IMR-90 (cell line): ENCODE measurements at regions not wholly inside any gene's neighbourhood (a gene's known extent, or its start where the extent isn't known, plus 50 kb on each side); places are given as distances from the start of the nearest gene placed in this dataset.

ENCODE experiments used
- ATAC-seq: fragments of 200-7000 bp; cut with Tn5 transposase; 2 replicates; pipeline ENCODE4 v1.9.1; 2020; ENCODE audit warnings: low read depth, mild to moderate bottlenecking, moderate library complexity
- BruUV-seq: library from RNA; stranded (reverse); fragments of 400-500 nt; replicated peaks from 2 replicates; lab custom pipeline; 2021; lab: Mats Ljungman, UMichigan
- CTCF ChIA-PET: fragments of 300-600 bp; formaldehyde crosslinking; extraction: SDS; loops from one replicate; lab custom pipeline; 2021; ENCODE audit warnings: antibody characterized with exemption; lab: Yijun Ruan, JAX
- POLR2A ChIA-PET: fragments of 300-600 bp; sonication (Branson Sonifier 250); formaldehyde crosslinking; loops from one replicate; lab custom pipeline; 2022; ENCODE audit warnings: antibody characterized with exemption; ENCODE audit not compliant: unreplicated experiment; lab: Charles Lee
- DNase-seq: peaks from one replicate; pipeline ENCODE4 v3.0.0; 2013
- H2AFZ ChIP-seq: replicated peaks from 2 replicates; pipeline ENCODE3; 2013; ENCODE audit warnings: low read length, mild to moderate bottlenecking; ENCODE audit not compliant: poor library complexity
- H2AK5ac ChIP-seq: 2 replicates; pipeline ENCODE4 v1.6.1; 2013; ENCODE audit warnings: low read depth, low read length, inconsistent platforms
- H2AK9ac ChIP-seq: replicated peaks from 2 replicates; pipeline ENCODE3; 2013; ENCODE audit warnings: mild to moderate bottlenecking, low read depth, low read length, moderate library complexity; ENCODE audit not compliant: poor library complexity
- H2BK120ac ChIP-seq: 2 replicates; pipeline ENCODE4 v1.6.1; 2013; ENCODE audit warnings: low read depth, low read length, inconsistent platforms
- H2BK15ac ChIP-seq: 3 replicates; pipeline ENCODE4 v1.6.1; 2013; ENCODE audit warnings: low read depth, low read length, inconsistent platforms
- H2BK20ac ChIP-seq: 2 replicates; pipeline ENCODE4 v1.6.1; 2013; ENCODE audit warnings: low read depth, mild to moderate bottlenecking, inconsistent platforms, low read length, moderate library complexity
- H2BK5ac ChIP-seq: 2 replicates; pipeline ENCODE4 v1.6.1; 2013; ENCODE audit warnings: mild to moderate bottlenecking, low read depth, low read length, inconsistent platforms; ENCODE audit not compliant: poor library complexity, severe bottlenecking
- H3K14ac ChIP-seq: replicated peaks from 2 replicates; pipeline ENCODE4 v1.6.1; 2013; ENCODE audit warnings: low read depth, low read length, inconsistent platforms
- H3K18ac ChIP-seq: 2 replicates; pipeline ENCODE4 v1.6.1; 2013; ENCODE audit warnings: low read depth, low read length, control low read depth
- H3K23ac ChIP-seq: 2 replicates; pipeline ENCODE4 v1.6.1; 2013; ENCODE audit warnings: low read depth, low read length, inconsistent platforms
- H3K27ac ChIP-seq: 2 replicates; pipeline ENCODE4 v1.5.1; 2013; ENCODE audit warnings: mild to moderate bottlenecking, control low read depth, low read length; ENCODE audit not compliant: insufficient read depth
- H3K27me3 ChIP-seq: 2 replicates; pipeline ENCODE4 v1.6.1; 2013; ENCODE audit warnings: low read length; ENCODE audit not compliant: control insufficient read depth, insufficient read depth
- H3K36me3 ChIP-seq: 2 replicates; pipeline ENCODE4 v1.6.1; 2013; ENCODE audit warnings: low read length, mixed read lengths; ENCODE audit not compliant: control insufficient read depth, insufficient read depth
- H3K4ac ChIP-seq: 2 replicates; pipeline ENCODE4 v1.6.1; 2013; ENCODE audit warnings: low read depth, low read length, inconsistent platforms
- H3K4me1 ChIP-seq: 2 replicates; pipeline ENCODE4 v1.6.1; 2013; ENCODE audit warnings: low read length, mixed read lengths; ENCODE audit not compliant: control insufficient read depth, insufficient read depth
- H3K4me2 ChIP-seq: 2 replicates; pipeline ENCODE4 v1.6.1; 2013; ENCODE audit warnings: low read depth, mild to moderate bottlenecking, control low read depth, low read length, moderate library complexity
- H3K4me3 ChIP-seq: 2 replicates; pipeline ENCODE4 v1.5.1; 2013; ENCODE audit warnings: low read depth, mild to moderate bottlenecking, control low read depth, low read length, moderate library complexity; ENCODE audit not compliant: insufficient read depth
- H3K56ac ChIP-seq: 2 replicates; pipeline ENCODE4 v1.6.1; 2013; ENCODE audit warnings: low read length, inconsistent platforms; ENCODE audit not compliant: insufficient read depth; ENCODE audit errors: extremely low read depth
- H3K79me1 ChIP-seq, 2 experiments: 2 replicates each; pipeline ENCODE4 v1.6.1; 2013; ENCODE audit warnings: low read length in 2 of 2, inconsistent platforms in 1 of 2, low read depth in 1 of 2
- H3K9ac ChIP-seq: 2 replicates; pipeline ENCODE4 v1.6.1; 2013; ENCODE audit warnings: low read depth, low read length, control low read depth
- H3K9me1 ChIP-seq: 2 replicates; pipeline ENCODE4 v1.6.1; 2013; ENCODE audit warnings: low read length, inconsistent platforms; ENCODE audit not compliant: insufficient read depth
- H3K9me3 ChIP-seq: 2 replicates; pipeline ENCODE4 v1.6.1; 2013; ENCODE audit warnings: low read length; ENCODE audit not compliant: control insufficient read depth, insufficient read depth
- H4K20me1 ChIP-seq: 2 replicates; pipeline ENCODE4 v1.6.1; 2013; ENCODE audit warnings: low read length, inconsistent platforms; ENCODE audit not compliant: insufficient read depth
- H4K5ac ChIP-seq: 2 replicates; pipeline ENCODE4 v1.6.1; 2013; ENCODE audit warnings: mild to moderate bottlenecking, low read depth, low read length, control low read depth
- H4K8ac ChIP-seq, 2 experiments: 2 replicates each; pipeline ENCODE4 v1.6.1; 2013; ENCODE audit warnings: low read depth in 2 of 2, low read length in 2 of 2, control low read depth in 1 of 2, inconsistent platforms in 1 of 2
- H4K91ac ChIP-seq: 2 replicates; pipeline ENCODE4 v1.6.1; 2013; ENCODE audit warnings: low read depth, low read length, inconsistent platforms; ENCODE audit not compliant: insufficient read depth
- CHD1 ChIP-seq: IDR thresholded peaks from 2 replicates; pipeline ENCODE4 v1.6.1; 2012; ENCODE audit warnings: low read depth, low read length, improper control_type of control experiment
- FOS ChIP-seq: fragments of 150-350 bp; IDR thresholded peaks from 2 replicates; pipeline ENCODE4 v1.6.1; 2016; ENCODE audit warnings: low read depth, low read length
- MAZ ChIP-seq: IDR thresholded peaks from 2 replicates; pipeline ENCODE4 v1.6.1; 2012; ENCODE audit warnings: low read depth, mild to moderate bottlenecking, low read length, improper control_type of control experiment, moderate library complexity, borderline replicate concordance
- MXI1 ChIP-seq: IDR thresholded peaks from 2 replicates; pipeline ENCODE4 v1.6.1; 2012; ENCODE audit warnings: low read depth, mild to moderate bottlenecking, low read length, moderate library complexity, borderline replicate concordance
- POLR2A ChIP-seq: IDR thresholded peaks from 2 replicates; pipeline ENCODE4 v1.6.1; 2012; ENCODE audit warnings: mild to moderate bottlenecking, low read depth, low read length
- RCOR1 ChIP-seq: IDR thresholded peaks from 2 replicates; pipeline ENCODE4 v1.6.1; 2012; ENCODE audit warnings: mild to moderate bottlenecking, low read length, improper control_type of control experiment; ENCODE audit not compliant: insufficient replicate concordance
- RFX5 ChIP-seq: IDR thresholded peaks from 2 replicates; pipeline ENCODE4 v1.8.0; 2012; ENCODE audit warnings: low read depth, mild to moderate bottlenecking, low read length, moderate library complexity
- SMC3 ChIP-seq: fragments of 150-350 bp; IDR thresholded peaks from 2 replicates; pipeline ENCODE4 v1.6.1; 2016; ENCODE audit warnings: low read depth, mild to moderate bottlenecking, antibody characterized with exemption, low read length, moderate library complexity
- WGBS, 2 experiments: methylation state at CpG; one replicate each; pipeline versions ENCODE4 v1.1.5 to v1.1.7; 2013; ENCODE audit warnings: missing lambda C conversion rate in 2 of 2; ENCODE audit not compliant: insufficient read length in 1 of 2; ENCODE audit errors: extremely low coverage in 2 of 2; 5-methylcytosine and 5-hydroxymethylcytosine counted together
- dilution Hi-C: fragments of 300-500 bp; cut with HindIII; formaldehyde crosslinking; loops from one replicate; pipeline ENCODE4 v1.14.3; 2018; ENCODE audit warnings: low sequenced_read_pairs; ENCODE audit not compliant: unreplicated experiment
- in situ Hi-C: fragments of 300-500 bp; cut with MboI; formaldehyde crosslinking; loops from 3 replicates; pipeline ENCODE4 v1.14.3; 2019; ENCODE audit warnings: low sequenced_read_pairs, inconsistent platforms, mixed read lengths
- intact Hi-C: fragments of 100-400 bp; cut with micrococcal nuclease; formaldehyde crosslinking; loops from 2 replicates; pipeline ENCODE4 v1.10.0; 2022
- TF ChIP-seq, protein P1 (sequence below): conservative IDR thresholded peaks from 2 replicates; pipeline ENCODE4 v1.5.1; 2012; ENCODE audit warnings: mild to moderate bottlenecking, low read depth, low read length, improper control_type of control experiment
- TF ChIP-seq, protein P2 (sequence below): fragments of 150-350 bp; IDR thresholded peaks from 2 replicates; pipeline ENCODE4 v1.6.1; 2016; ENCODE audit warnings: low read depth, mild to moderate bottlenecking, low read length, moderate library complexity, borderline replicate concordance

DNA sequence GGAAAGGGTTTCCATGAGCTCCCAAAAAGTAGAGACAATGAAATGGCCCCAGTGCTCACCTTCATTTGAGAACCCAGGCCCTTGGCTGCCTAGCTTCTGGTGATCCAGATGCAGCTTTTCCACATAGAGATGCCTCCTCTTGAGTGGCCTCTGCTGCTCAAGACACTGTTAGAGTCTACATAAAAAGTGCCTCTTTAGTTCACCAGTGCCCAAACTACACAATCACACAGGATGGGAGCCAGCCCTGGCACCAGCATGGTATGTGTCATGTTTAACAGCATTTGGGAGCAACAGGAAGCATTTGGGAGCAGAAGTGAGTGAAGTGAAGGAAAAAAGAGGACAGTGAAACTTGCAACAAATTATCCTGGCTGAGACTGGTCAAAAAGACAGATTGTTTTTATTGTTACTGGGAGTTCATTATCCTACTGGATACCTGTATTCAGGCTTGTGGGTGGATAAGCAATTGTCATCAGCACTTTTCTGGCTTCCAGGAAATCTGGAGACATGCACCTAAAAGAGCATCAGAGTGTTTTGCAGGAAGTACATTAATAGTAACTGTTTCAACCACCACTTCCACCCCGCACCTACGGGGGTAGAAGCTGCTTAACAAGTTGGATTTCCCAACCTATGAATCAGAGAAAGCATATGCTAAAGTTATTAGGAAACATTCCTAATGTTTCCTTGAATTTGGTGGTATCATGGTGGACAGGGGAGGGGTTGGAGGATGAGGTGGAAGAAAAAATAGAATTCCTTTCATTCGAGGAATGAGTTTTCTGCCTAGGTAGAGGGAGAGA is 416.2 kb downstream of the IGSF11 start:
- Histone ChIP-seq H3K4ac (no peak overlapping the region), H4K91ac (no peak overlapping the region), H2AK5ac (no peak overlapping the region), H2BK15ac (no peak overlapping the region), H3K4me2 (no peak overlapping the region), H4K8ac (no peak overlapping the region), H3K9ac (no peak overlapping the region), H2AFZ (no peak overlapping the region), H3K4me3 (no peak overlapping the region), H3K56ac (no peak overlapping the region), H4K5ac (no peak overlapping the region), H3K4me1 (no peaks in the 10 kb centered on the region), H2BK5ac (no peak overlapping the region), H2AK9ac (no peak overlapping the region), H3K14ac (no peak overlapping the region), H3K18ac (no peak overlapping the region), H2BK120ac (no peak overlapping the region), H3K9me1 (no peaks in the 10 kb centered on the region), H4K20me1 (no peaks in the 10 kb centered on the region), H3K27me3 (no peaks in the 10 kb centered on the region), H3K79me1 (no peaks in the 10 kb centered on the region), H3K23ac (no peak overlapping the region), H3K36me3 (no peaks in the 10 kb centered on the region), H3K9me3 (no peaks in the 10 kb centered on the region), H3K27ac (no peak overlapping the region), H2BK20ac (no peak overlapping the region)
- intact Hi-C loops, result no loop called here
- ChIA-PET CTCF (no interaction called here), POLR2A (no interaction called here)
- no peak for DNase-seq
- ATAC-seq, result no peak
- BruUV-seq, result no TSS peak
- dilution Hi-C loops, result no loop called here
- TF ChIP-seq, protein P1, sequence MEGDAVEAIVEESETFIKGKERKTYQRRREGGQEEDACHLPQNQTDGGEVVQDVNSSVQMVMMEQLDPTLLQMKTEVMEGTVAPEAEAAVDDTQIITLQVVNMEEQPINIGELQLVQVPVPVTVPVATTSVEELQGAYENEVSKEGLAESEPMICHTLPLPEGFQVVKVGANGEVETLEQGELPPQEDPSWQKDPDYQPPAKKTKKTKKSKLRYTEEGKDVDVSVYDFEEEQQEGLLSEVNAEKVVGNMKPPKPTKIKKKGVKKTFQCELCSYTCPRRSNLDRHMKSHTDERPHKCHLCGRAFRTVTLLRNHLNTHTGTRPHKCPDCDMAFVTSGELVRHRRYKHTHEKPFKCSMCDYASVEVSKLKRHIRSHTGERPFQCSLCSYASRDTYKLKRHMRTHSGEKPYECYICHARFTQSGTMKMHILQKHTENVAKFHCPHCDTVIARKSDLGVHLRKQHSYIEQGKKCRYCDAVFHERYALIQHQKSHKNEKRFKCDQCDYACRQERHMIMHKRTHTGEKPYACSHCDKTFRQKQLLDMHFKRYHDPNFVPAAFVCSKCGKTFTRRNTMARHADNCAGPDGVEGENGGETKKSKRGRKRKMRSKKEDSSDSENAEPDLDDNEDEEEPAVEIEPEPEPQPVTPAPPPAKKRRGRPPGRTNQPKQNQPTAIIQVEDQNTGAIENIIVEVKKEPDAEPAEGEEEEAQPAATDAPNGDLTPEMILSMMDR, result no peak
- TF ChIP-seq MXI1 (no peak), POLR2A (no peak), MAZ (no peak), FOS (no peak), SMC3 (no peak), RCOR1 (no peak), CHD1 (no peak), RFX5 (no peak)
- TF ChIP-seq, protein P2, sequence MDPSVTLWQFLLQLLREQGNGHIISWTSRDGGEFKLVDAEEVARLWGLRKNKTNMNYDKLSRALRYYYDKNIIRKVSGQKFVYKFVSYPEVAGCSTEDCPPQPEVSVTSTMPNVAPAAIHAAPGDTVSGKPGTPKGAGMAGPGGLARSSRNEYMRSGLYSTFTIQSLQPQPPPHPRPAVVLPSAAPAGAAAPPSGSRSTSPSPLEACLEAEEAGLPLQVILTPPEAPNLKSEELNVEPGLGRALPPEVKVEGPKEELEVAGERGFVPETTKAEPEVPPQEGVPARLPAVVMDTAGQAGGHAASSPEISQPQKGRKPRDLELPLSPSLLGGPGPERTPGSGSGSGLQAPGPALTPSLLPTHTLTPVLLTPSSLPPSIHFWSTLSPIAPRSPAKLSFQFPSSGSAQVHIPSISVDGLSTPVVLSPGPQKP, result no peak
- in situ Hi-C loops, result no loop called here
- 0% methylated on average over 1 of the region's 3 CpGs; no CpG with 5 or more reads in 1 of the 2 experiments for WGBS, 2 experiments
